ENCODE measurements at regions not wholly inside any gene's neighbourhood (a gene's known extent, or its start where the extent isn't known, plus 50 kb on each side); places are given as distances from the start of the nearest gene placed in this dataset.

- FAIRE-seq (no peak), ATAC-seq (no peak), DNase-seq (no peak)
- no peak overlapping the region for H3K27ac ChIP-seq
- no peak for TF ChIP-seq CTCF (IDR thresholded peaks at IDR 0.05)
- H3K27me3 ChIP-seq: no peaks in the 10 kb centered on the region
- H3K4me1 ChIP-seq: no peaks in the 10 kb centered on the region
- no peaks in the 10 kb centered on the region for H3K9me3 ChIP-seq
- intact Hi-C loops (cut with DNase I): no loop called here
- H3K36me3 ChIP-seq: no peaks in the 10 kb centered on the region
- H3K4me3 ChIP-seq: no peak overlapping the region
Measured at GRCh38 chr2:191626497-191627151, 51.3 kb upstream of the NABP1 start.

GRCh38 chr2:191627518-191627917 is 50.4 kb upstream of the NABP1 start:
- intact Hi-C loops (cut with DNase I): no loop called here
- 3 to 10% methylated on average over 1 of the region's 1 CpG for WGBS, 2 donors

More at GRCh38 chr2:191627518-191627917, 50.4 kb upstream of the NABP1 start:
- no peak for TF ChIP-seq CTCF (IDR thresholded peaks at IDR 0.05)
- no peaks in the 10 kb centered on the region for H3K4me1 ChIP-seq
- DNase-seq (no peak), ATAC-seq (peak in 3 of 4 donors; percentile 40 to 66 (median 63)), FAIRE-seq (no peak)
- H3K4me3 ChIP-seq: no peak overlapping the region
- H3K36me3 ChIP-seq: no peaks in the 10 kb centered on the region
- no peaks in the 10 kb centered on the region for H3K9me3 ChIP-seq
- H3K27ac ChIP-seq: no peak overlapping the region
- H3K27me3 ChIP-seq: no peaks in the 10 kb centered on the region
